Body of pancreas (tissue), 4 donors: ENCODE measurements at regions not wholly inside any gene's neighbourhood (a gene's known extent, or its start where the extent isn't known, plus 50 kb on each side); places are given as distances from the start of the nearest gene placed in this dataset.

Experiments used
- CTCF ChIP-seq, 7 experiments: fragments of 450-650 bp in 4 of 7; fragments of 200-600 bp in 3 of 7; sonication (generic) in 3 of 7; IDR thresholded peaks; one replicate each; pipeline ENCODE4 v1.5.1; 2016 to 2019; ENCODE audit warnings: antibody characterized with exemption in 7 of 7
- POLR2A ChIP-seq, 3 donors: fragments of 450-650 bp; IDR thresholded peaks; one replicate each; pipeline ENCODE4 v1.6.1; 2016; ENCODE audit warnings: antibody characterized with exemption in 3 of 3, mild to moderate bottlenecking in 2 of 3

DNA sequence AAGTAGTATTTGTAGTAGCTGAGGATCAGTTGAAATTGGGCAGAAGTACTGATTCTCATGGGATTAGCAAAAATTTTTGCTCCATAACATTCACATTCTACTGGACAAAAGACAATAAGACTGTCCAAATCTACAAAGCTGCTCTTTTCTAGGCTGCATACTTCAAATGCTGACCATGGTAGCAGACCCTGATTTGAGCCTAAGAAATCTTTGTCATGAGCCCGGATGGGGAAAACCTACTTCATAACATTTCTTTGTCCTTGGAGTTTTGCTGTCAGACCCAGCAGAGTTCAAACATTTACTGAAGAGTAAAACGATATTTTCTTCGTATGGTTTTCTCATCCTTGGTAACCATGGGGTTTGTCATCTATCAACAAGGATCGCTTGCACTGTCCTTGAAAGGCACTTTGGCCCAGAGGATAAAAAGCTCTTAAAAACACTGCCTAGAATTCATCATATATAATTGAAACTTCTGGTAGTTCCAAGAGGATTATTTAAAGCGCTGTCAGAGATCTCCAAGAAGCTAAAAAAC, 216.9 kb downstream of the CAVIN4 start:
- TF ChIP-seq CTCF (IDR thresholded peaks at IDR 0.05) (no peak), POLR2A (IDR thresholded peaks at IDR 0.05) (no peak)
